ENCODE measurements at regions not wholly inside any gene's neighbourhood (a gene's known extent, or its start where the extent isn't known, plus 50 kb on each side); places are given as distances from the start of the nearest gene placed in this dataset.

GRCh38 chrY:8562456-8563090 lies 774.7 kb upstream of the TSPY4 start:
- no peak for DNase-seq (ENCODE audit: low spot score)

- no peak for DNase-seq (ENCODE audit: low spot score)
Measured at GRCh38 chrY:8564421-8564820, 772.8 kb upstream of the TSPY4 start.

GRCh38 chrY:8566198-8566597 lies 771.1 kb upstream of the TSPY4 start:
- no peak for DNase-seq (ENCODE audit: low spot score)

- DNase-seq (ENCODE audit: low spot score): peak; percentile 0
Measured at GRCh38 chrY:8570384-8570783, 766.9 kb upstream of the TSPY4 start.

GRCh38 chrY:8572916-8573315 lies 764.3 kb upstream of the TSPY4 start:
- no peak for DNase-seq (ENCODE audit: low spot score)

- DNase-seq (ENCODE audit: low spot score): no peak
Measured at GRCh38 chrY:8582277-8582850, 754.9 kb upstream of the TSPY4 start.

GRCh38 chrY:8583191-8583590 lies 754.1 kb upstream of the TSPY4 start:
- DNase-seq (ENCODE audit: low spot score): no peak

- no peak for DNase-seq (ENCODE audit: low spot score)
Measured at GRCh38 chrY:8590641-8591040, 746.6 kb upstream of the TSPY4 start.

GRCh38 chrY:8591821-8592516 lies 745.3 kb upstream of the TSPY4 start:
- no peak for DNase-seq (ENCODE audit: low spot score)

GRCh38 chrY:8594657-8595056 lies 742.6 kb upstream of the TSPY4 start:
- DNase-seq (ENCODE audit: low spot score): no peak

GRCh38 chrY:8599141-8599540 lies 738.1 kb upstream of the TSPY4 start:
- DNase-seq (ENCODE audit: low spot score): no peak

- DNase-seq (ENCODE audit: low spot score): no peak
Measured at GRCh38 chrY:8610620-8611019, 726.6 kb upstream of the TSPY4 start.

- DNase-seq (ENCODE audit: low spot score): no peak
Measured at GRCh38 chrY:8611815-8612214, 725.4 kb upstream of the TSPY4 start.

GRCh38 chrY:8618302-8618701 lies 719.0 kb upstream of the TSPY4 start:
- no peak for DNase-seq (ENCODE audit: low spot score)

GRCh38 chrY:8622156-8622555 lies 715.1 kb upstream of the TSPY4 start:
- no peak for DNase-seq (ENCODE audit: low spot score)

- DNase-seq (ENCODE audit: low spot score): no peak
Measured at GRCh38 chrY:8622856-8623255, 714.4 kb upstream of the TSPY4 start.

GRCh38 chrY:8629636-8630035 lies 707.6 kb upstream of the TSPY4 start:
- DNase-seq (ENCODE audit: low spot score): no peak

- no peak for DNase-seq (ENCODE audit: low spot score)
Measured at GRCh38 chrY:8638111-8638510, 699.2 kb upstream of the TSPY4 start.

- DNase-seq (ENCODE audit: low spot score): no peak
Measured at GRCh38 chrY:8644926-8645325, 692.3 kb upstream of the TSPY4 start.

GRCh38 chrY:8652445-8652844 lies 684.8 kb upstream of the TSPY4 start:
- DNase-seq (ENCODE audit: low spot score): no peak

- no peak for DNase-seq (ENCODE audit: low spot score)
Measured at GRCh38 chrY:8655017-8655416, 682.2 kb upstream of the TSPY4 start.

GRCh38 chrY:8656101-8656500 lies 681.2 kb upstream of the TSPY4 start:
- no peak for DNase-seq (ENCODE audit: low spot score)

- DNase-seq (ENCODE audit: low spot score): no peak
Measured at GRCh38 chrY:8656515-8656914, 680.7 kb upstream of the TSPY4 start.
